Memory B cell (primary cell): ENCODE measurements at regions not wholly inside any gene's neighbourhood (a gene's known extent, or its start where the extent isn't known, plus 50 kb on each side); places are given as distances from the start of the nearest gene placed in this dataset.
"Not testable (repeated sequence)": the region's sequence is repeated elsewhere in the genome, so short reads cannot be mapped to it uniquely, and the experiment has no call there.

ENCODE experiments used
- ATAC-seq: fragments of 150-1000 bp; cut with Tn5 transposase; 2 replicates; pipeline ENCODE4 v1.10.0; 2021; ENCODE audit warnings: low read depth, mild to moderate bottlenecking, moderate library complexity
- DNase-seq, 2 donors: peaks; one replicate each; pipeline ENCODE4 v3.0.0; 2022; ENCODE audit warnings: low spot score in 2 of 2
- H3K27ac Mint-ChIP-seq: one replicate; pipeline ENCODE4 v1.8.0; 2022; ENCODE audit warnings: mild to moderate bottlenecking, moderate library complexity, mixed read lengths
- H3K27me3 Mint-ChIP-seq: one replicate; pipeline ENCODE4 v1.8.0; 2022; ENCODE audit warnings: mixed read lengths
- H3K36me3 Mint-ChIP-seq: one replicate; pipeline ENCODE4 v1.8.0; 2022; ENCODE audit warnings: mild to moderate bottlenecking, mixed read lengths
- H3K4me1 Mint-ChIP-seq: one replicate; pipeline ENCODE4 v1.8.0; 2022; ENCODE audit warnings: mixed read lengths
- H3K4me3 Mint-ChIP-seq: one replicate; pipeline ENCODE4 v1.8.0; 2022; ENCODE audit warnings: mild to moderate bottlenecking, moderate library complexity, mixed read lengths
- H3K9me3 Mint-ChIP-seq: one replicate; pipeline ENCODE4 v1.8.0; 2022; ENCODE audit warnings: mixed read lengths

DNA sequence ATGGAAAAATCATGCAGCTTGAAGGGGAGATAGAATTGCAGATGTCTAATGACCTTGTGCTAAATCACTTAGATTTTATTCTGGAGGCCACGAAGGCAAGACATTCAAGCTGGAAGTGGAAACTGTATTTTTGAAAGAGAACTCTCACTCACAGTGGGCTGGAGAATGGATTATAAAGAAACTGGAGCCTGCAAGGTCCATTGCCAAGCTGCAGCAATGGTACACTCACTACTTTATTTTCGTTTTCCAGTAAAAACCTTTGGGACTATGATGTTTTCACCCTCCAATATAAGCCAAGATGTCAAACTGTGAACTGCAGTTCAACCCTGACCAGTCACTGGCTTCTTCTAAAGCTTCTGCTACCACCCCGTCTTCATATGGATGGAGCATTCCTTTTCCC is 62.0 kb downstream of the SKIDA1 start:
- peaks cover 2% of the 10 kb centered on the region for H3K9me3 Mint-ChIP-seq
- DNase-seq (no peak), ATAC-seq (no peak)
- H3K4me3 Mint-ChIP-seq, result no peak overlapping the region
- H3K27me3 Mint-ChIP-seq, result peaks cover 5% of the 10 kb centered on the region
- H3K36me3 Mint-ChIP-seq, result no peaks in the 10 kb centered on the region
- no peak overlapping the region for H3K27ac Mint-ChIP-seq
- H3K4me1 Mint-ChIP-seq, result no peaks in the 10 kb centered on the region

GRCh38 chr10:21458126-21458871 is 67.2 kb downstream of the SKIDA1 start:
- Mint-ChIP-seq H3K4me1 (no peaks in the 10 kb centered on the region), H3K9me3 (peaks cover 2% of the 10 kb centered on the region), H3K27ac (no peak overlapping the region), H3K4me3 (no peak overlapping the region), H3K27me3 (peaks cover 3% of the 10 kb centered on the region), H3K36me3 (no peaks in the 10 kb centered on the region)
- no peak for DNase-seq
- ATAC-seq, result no peak

DNA sequence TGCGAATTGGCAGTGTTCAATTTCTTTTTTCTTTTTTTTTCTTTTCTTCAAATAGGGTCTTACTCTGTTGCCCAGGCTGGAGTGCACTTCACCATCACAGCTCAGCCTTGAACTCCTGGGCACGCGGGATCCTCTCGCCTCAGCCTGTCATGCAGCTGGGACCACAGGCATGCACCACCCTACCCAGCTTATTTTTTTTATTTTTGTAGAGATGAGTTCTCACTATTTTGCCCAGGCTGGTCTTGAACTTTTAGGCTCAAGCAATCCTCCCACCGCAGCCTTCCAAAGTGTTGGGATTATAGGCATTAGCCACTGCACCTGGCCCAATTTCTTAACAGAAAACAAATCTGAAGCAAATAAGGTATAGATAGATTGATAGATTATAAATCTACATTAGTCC is 69.3 kb downstream of the SKIDA1 start:
- Mint-ChIP-seq H3K27ac (no peak overlapping the region), H3K27me3 (no peaks in the 10 kb centered on the region), H3K4me1 (no peaks in the 10 kb centered on the region), H3K36me3 (no peaks in the 10 kb centered on the region), H3K4me3 (no peak overlapping the region), H3K9me3 (peaks cover 2% of the 10 kb centered on the region)
- no peak for ATAC-seq
- no peak for DNase-seq

DNA sequence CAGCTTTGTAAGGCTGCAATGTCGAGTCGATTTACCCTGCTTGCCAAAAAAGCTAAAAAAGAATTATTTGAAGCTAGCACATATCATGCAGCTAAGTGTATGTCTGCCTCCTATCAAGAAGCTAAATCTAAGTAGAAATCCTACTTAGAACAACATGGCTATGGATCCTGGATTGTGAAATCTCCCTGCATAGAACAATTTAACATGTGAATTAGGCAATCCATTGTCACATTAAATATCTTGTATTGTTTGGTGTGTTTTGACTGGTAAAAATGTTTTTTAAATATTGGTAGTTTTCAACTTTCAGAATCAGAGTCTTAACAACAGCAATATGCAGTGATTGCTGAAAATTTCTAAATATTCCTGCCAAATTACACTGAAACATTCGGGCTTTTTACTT is 73.3 kb downstream of the SKIDA1 start:
- DNase-seq (no peak), ATAC-seq (no peak)
- Mint-ChIP-seq H3K36me3 (no peaks in the 10 kb centered on the region), H3K4me1 (no peaks in the 10 kb centered on the region), H3K9me3 (no peaks in the 10 kb centered on the region), H3K27ac (no peak overlapping the region), H3K4me3 (no peak overlapping the region), H3K27me3 (no peaks in the 10 kb centered on the region)

GRCh38 chr10:21449288-21449966 is 76.1 kb downstream of the SKIDA1 start:
- Mint-ChIP-seq H3K4me1 (no peaks in the 10 kb centered on the region), H3K9me3 (no peaks in the 10 kb centered on the region), H3K4me3 (no peak overlapping the region), H3K27ac (no peak overlapping the region), H3K36me3 (no peaks in the 10 kb centered on the region), H3K27me3 (no peaks in the 10 kb centered on the region)
- no peak for ATAC-seq
- DNase-seq, result no peak

- no peaks in the 10 kb centered on the region for H3K36me3 Mint-ChIP-seq
- no peaks in the 10 kb centered on the region for H3K4me1 Mint-ChIP-seq
- DNase-seq, result no peak
- H3K4me3 Mint-ChIP-seq, result no peak overlapping the region
- H3K9me3 Mint-ChIP-seq, result no peaks in the 10 kb centered on the region
- H3K27ac Mint-ChIP-seq, result no peak overlapping the region
- peaks cover 4% of the 10 kb centered on the region for H3K27me3 Mint-ChIP-seq
- ATAC-seq, result no peak
These were observed 80.3 kb downstream of the SKIDA1 start for GRCh38 chr10:21445163-21445562.

- H3K9me3 Mint-ChIP-seq, result no peaks in the 10 kb centered on the region
- no peaks in the 10 kb centered on the region for H3K36me3 Mint-ChIP-seq
- no peaks in the 10 kb centered on the region for H3K4me1 Mint-ChIP-seq
- no peak for ATAC-seq
- H3K27me3 Mint-ChIP-seq, result peaks cover 4% of the 10 kb centered on the region
- no peak overlapping the region for H3K27ac Mint-ChIP-seq
- H3K4me3 Mint-ChIP-seq, result no peak overlapping the region
- DNase-seq, result no peak
These were observed 83.9 kb downstream of the SKIDA1 start for GRCh38 chr10:21441625-21442024.

- H3K36me3 Mint-ChIP-seq, H3K9me3 Mint-ChIP-seq, H3K4me3 Mint-ChIP-seq, H3K27me3 Mint-ChIP-seq, H3K4me1 Mint-ChIP-seq, DNase-seq, ATAC-seq, H3K27ac Mint-ChIP-seq: not testable (repeated sequence)
These were observed 86.6 kb downstream of the SKIDA1 start for GRCh38 chr10:21438914-21439313.

GRCh38 chr10:21437770-21438382 is 87.6 kb downstream of the SKIDA1 start:
- no peak overlapping the region for H3K4me3 Mint-ChIP-seq
- H3K9me3 Mint-ChIP-seq, result no peaks in the 10 kb centered on the region
- H3K27me3 Mint-ChIP-seq, result peaks cover 4% of the 10 kb centered on the region
- H3K4me1 Mint-ChIP-seq, result no peaks in the 10 kb centered on the region
- H3K27ac Mint-ChIP-seq, result no peak overlapping the region
- ATAC-seq, result no peak
- DNase-seq, result no peak
- H3K36me3 Mint-ChIP-seq, result no peaks in the 10 kb centered on the region

- H3K4me1 Mint-ChIP-seq, result no peaks in the 10 kb centered on the region
- H3K4me3 Mint-ChIP-seq, result no peak overlapping the region
- no peak overlapping the region for H3K27ac Mint-ChIP-seq
- DNase-seq (no peak), ATAC-seq (no peak)
- no peaks in the 10 kb centered on the region for H3K27me3 Mint-ChIP-seq
- H3K9me3 Mint-ChIP-seq, result peaks cover 4% of the 10 kb centered on the region
- H3K36me3 Mint-ChIP-seq, result no peaks in the 10 kb centered on the region
These were observed 93.2 kb downstream of the SKIDA1 start for GRCh38 chr10:21432266-21432665.

- Mint-ChIP-seq H3K36me3 (no peaks in the 10 kb centered on the region), H3K9me3 (peaks cover 5% of the 10 kb centered on the region), H3K4me3 (no peak overlapping the region), H3K27ac (no peak overlapping the region), H3K4me1 (no peaks in the 10 kb centered on the region), H3K27me3 (no peaks in the 10 kb centered on the region)
- DNase-seq, result no peak
- ATAC-seq, result no peak
These were observed 93.7 kb downstream of the SKIDA1 start for GRCh38 chr10:21431799-21432198.

DNA sequence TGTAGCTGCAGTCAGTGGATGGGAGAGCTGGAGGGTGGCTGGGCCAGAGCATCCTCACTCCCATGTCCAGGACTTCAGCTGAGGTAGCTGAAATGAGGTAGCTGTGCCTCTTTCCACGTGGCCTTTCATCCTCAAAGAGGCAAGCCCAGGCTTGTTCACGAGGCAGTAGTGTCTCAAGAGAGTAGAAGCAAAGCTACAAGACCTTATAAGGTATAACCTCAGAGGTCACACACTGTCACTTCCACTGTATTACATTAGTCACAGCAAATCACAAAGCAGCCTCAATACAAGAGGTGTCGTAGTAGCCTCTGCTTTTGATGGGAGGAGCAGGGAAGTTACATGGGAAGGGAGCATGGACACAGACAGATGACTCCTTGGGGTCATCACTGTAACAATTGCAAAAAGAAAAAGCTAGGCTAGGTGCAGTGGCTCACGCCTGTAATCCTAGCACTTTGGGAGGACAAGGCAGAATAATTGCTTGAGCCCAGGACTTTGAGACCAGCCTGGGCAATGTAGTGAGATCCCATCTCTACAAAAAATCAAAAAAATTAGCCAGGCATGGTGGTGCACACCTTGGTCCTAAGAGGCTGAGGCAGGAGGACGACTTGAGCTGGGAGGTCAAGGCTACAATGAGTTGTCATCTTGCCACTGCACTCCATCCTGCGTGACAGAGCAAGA is 97.5 kb downstream of the SKIDA1 start:
- H3K27ac Mint-ChIP-seq, result no peak overlapping the region
- peaks cover 7% of the 10 kb centered on the region for H3K9me3 Mint-ChIP-seq
- H3K36me3 Mint-ChIP-seq, result no peaks in the 10 kb centered on the region
- H3K27me3 Mint-ChIP-seq, result no peaks in the 10 kb centered on the region
- ATAC-seq (no peak), DNase-seq (no peak)
- no peaks in the 10 kb centered on the region for H3K4me1 Mint-ChIP-seq
- no peak overlapping the region for H3K4me3 Mint-ChIP-seq

DNA sequence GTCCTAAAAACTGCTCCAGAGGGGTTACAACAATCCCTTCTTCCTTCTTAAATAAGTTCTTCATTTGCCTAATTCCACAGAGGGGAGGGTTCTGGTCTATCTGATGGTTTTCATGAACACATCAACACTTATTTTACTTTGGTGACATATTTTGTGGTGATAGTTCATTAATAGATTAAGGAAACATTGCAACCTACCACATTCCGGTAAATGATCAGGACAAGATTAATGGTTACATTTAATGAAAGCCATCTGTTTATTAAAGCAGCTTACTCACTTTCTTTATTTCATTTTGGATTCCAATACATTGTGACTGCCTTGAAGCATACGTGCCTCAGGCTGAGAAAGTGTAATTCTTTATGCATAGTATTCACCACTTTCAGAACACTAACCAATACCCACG is 101.0 kb downstream of the SKIDA1 start:
- Mint-ChIP-seq H3K27me3 (peaks cover 3% of the 10 kb centered on the region), H3K4me1 (no peaks in the 10 kb centered on the region), H3K9me3 (peaks cover 6% of the 10 kb centered on the region), H3K4me3 (no peak overlapping the region), H3K36me3 (no peaks in the 10 kb centered on the region), H3K27ac (no peak overlapping the region)
- ATAC-seq (no peak), DNase-seq (no peak)

DNA sequence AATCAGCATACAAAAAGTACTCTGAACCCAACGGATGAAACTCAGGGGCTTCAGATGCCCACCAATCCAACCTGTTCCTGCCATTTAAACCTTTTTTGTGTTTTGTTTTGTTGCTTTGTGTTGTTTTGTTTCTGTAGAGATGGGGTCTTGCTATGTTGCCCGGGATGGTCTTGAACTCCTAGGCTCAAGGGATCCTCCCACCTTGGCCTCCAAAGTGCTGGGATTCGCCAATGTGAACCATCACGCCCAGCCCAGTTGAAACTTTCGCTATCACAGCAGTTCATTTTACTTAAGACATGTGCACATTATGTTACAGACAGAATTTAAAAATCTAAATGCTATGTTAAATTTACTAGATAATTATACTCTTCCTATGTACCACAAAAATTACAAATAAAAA is 101.6 kb downstream of the SKIDA1 start:
- Mint-ChIP-seq H3K9me3 (peaks cover 6% of the 10 kb centered on the region), H3K36me3 (no peaks in the 10 kb centered on the region), H3K27me3 (peaks cover 3% of the 10 kb centered on the region), H3K4me1 (no peaks in the 10 kb centered on the region), H3K4me3 (no peak overlapping the region), H3K27ac (no peak overlapping the region)
- DNase-seq (no peak), ATAC-seq (no peak)
